Small intestine (tissue), 7 donors: ENCODE measurements at regions not wholly inside any gene's neighbourhood (a gene's known extent, or its start where the extent isn't known, plus 50 kb on each side); places are given as distances from the start of the nearest gene placed in this dataset.

Experiments used
- DNase-seq, 2 donors: peaks; one replicate each; pipeline versions ENCODE4 v3.0.0 to v3.0.0-alpha.2; 2013
- FAIRE-seq: peaks from 2 replicates; lab custom pipeline; 2012; peaks lifted over from hg19 to GRCh38; lab: Jason Lieb, UNC
- H3K27ac ChIP-seq, 3 donors: one replicate each; pipeline ENCODE4 v1.5.1; 2013; ENCODE audit warnings: low read length in 2 of 3, mild to moderate bottlenecking in 2 of 3, control low read depth in 1 of 3, inconsistent platforms in 1 of 3, low read depth in 1 of 3, moderate library complexity in 1 of 3
- H3K27me3 ChIP-seq, 3 donors: one replicate each; pipeline ENCODE4 v1.6.1; 2013; ENCODE audit warnings: low read length in 3 of 3, inconsistent platforms in 1 of 3; ENCODE audit not compliant: control insufficient read depth in 3 of 3, insufficient read depth in 3 of 3
- H3K36me3 ChIP-seq, 3 donors: one replicate each; pipeline ENCODE4 v1.6.1; 2013; ENCODE audit warnings: low read length in 3 of 3, inconsistent platforms in 1 of 3, low read depth in 1 of 3, mild to moderate bottlenecking in 1 of 3, moderate library complexity in 1 of 3; ENCODE audit not compliant: control insufficient read depth in 3 of 3, insufficient read depth in 2 of 3
- H3K4me1 ChIP-seq, 3 donors: one replicate each; pipeline ENCODE4 v1.6.1; 2013; ENCODE audit warnings: low read length in 2 of 3, inconsistent platforms in 1 of 3, low read depth in 1 of 3, mild to moderate bottlenecking in 1 of 3, moderate library complexity in 1 of 3; ENCODE audit not compliant: control insufficient read depth in 3 of 3, insufficient read depth in 2 of 3
- H3K4me3 ChIP-seq, 3 donors: one replicate each; pipeline ENCODE4 v1.5.1; 2013; ENCODE audit warnings: low read length in 3 of 3, control low read depth in 1 of 3, inconsistent platforms in 1 of 3, low read depth in 1 of 3, mild to moderate bottlenecking in 1 of 3, moderate library complexity in 1 of 3
- H3K9me3 ChIP-seq, 2 donors: one replicate each; pipeline ENCODE4 v1.6.1; 2013; ENCODE audit warnings: low read depth in 1 of 2, low read length in 1 of 2; ENCODE audit not compliant: control insufficient read depth in 2 of 2, insufficient read depth in 1 of 2
- WGBS, 3 donors: extraction: QIAGEN DNeasy Blood & Tissue Kit; methylation state at CpG; one replicate each; pipeline ENCODE4 v1.1.7; 2013; 5-methylcytosine and 5-hydroxymethylcytosine counted together
- donor health status: healthy with polysubstance abuse.
- donor health status: control.
- donor health status: control.
- donor health status: Bipolar disorder and iron deficiency.
- donor health status: healthy.

- Histone ChIP-seq H3K9me3 (no peaks in the 10 kb centered on the region), H3K27me3 (peaks cover 0 to 15% (median 0%) of the 10 kb centered on the region in 3 donors), H3K36me3 (no peaks in the 10 kb centered on the region), H3K27ac (no peak overlapping the region), H3K4me1 (no peaks in the 10 kb centered on the region), H3K4me3 (no peak overlapping the region)
- no peak for DNase-seq
- 51 to 57% (median 56%) methylated on average over 16 of the region's 16 CpGs for WGBS, 3 donors
- no peak for FAIRE-seq
These were observed 108.8 kb downstream of the SQOR start for GRCh38 chr15:45743426-45744235.

GRCh38 chr15:45744236-45744589 is 109.4 kb downstream of the SQOR start:
- 62 to 74% (median 70%) methylated on average over 4 of the region's 4 CpGs for WGBS, 3 donors
- FAIRE-seq: no peak
- Histone ChIP-seq H3K27me3 (peaks cover 0 to 15% (median 0%) of the 10 kb centered on the region in 3 donors), H3K4me1 (no peaks in the 10 kb centered on the region), H3K27ac (no peak overlapping the region), H3K4me3 (no peak overlapping the region), H3K36me3 (no peaks in the 10 kb centered on the region), H3K9me3 (no peaks in the 10 kb centered on the region)
- no peak for DNase-seq

- FAIRE-seq (no peak), DNase-seq (no peak)
- Histone ChIP-seq H3K4me1 (no peaks in the 10 kb centered on the region), H3K4me3 (no peak overlapping the region), H3K9me3 (no peaks in the 10 kb centered on the region), H3K27me3 (peaks cover 0 to 11% (median 0%) of the 10 kb centered on the region in 3 donors), H3K27ac (no peak overlapping the region), H3K36me3 (no peaks in the 10 kb centered on the region)
- WGBS, 3 donors: 44 to 74% (median 51%) methylated on average over 3 of the region's 3 CpGs
These were observed 112.6 kb downstream of the SQOR start for GRCh38 chr15:45747426-45747825.

- Histone ChIP-seq H3K9me3 (no peaks in the 10 kb centered on the region), H3K4me3 (no peak overlapping the region), H3K27ac (no peak overlapping the region), H3K4me1 (no peaks in the 10 kb centered on the region), H3K27me3 (no peaks in the 10 kb centered on the region), H3K36me3 (no peaks in the 10 kb centered on the region)
- DNase-seq (no peak), FAIRE-seq (no peak)
- WGBS, 3 donors: 52 to 63% (median 54%) methylated on average over 3 of the region's 3 CpGs
These were observed 116.8 kb downstream of the SQOR start for GRCh38 chr15:45751629-45752028.

GRCh38 chr15:45759936-45760335 is 125.1 kb downstream of the SQOR start:
- Histone ChIP-seq H3K4me1 (no peaks in the 10 kb centered on the region), H3K4me3 (no peak overlapping the region), H3K36me3 (no peaks in the 10 kb centered on the region), H3K27me3 (peaks cover 0 to 2% (median 0%) of the 10 kb centered on the region in 3 donors), H3K9me3 (no peaks in the 10 kb centered on the region), H3K27ac (no peak overlapping the region)
- FAIRE-seq (no peak), DNase-seq (peak in 1 of 2 donors; percentile 8)
- WGBS, 3 donors: 11 to 36% (median 34%) methylated on average over 3 of the region's 3 CpGs

- FAIRE-seq: no peak
These were observed 127.9 kb downstream of the SQOR start for GRCh38 chr15:45762726-45763125.

GRCh38 chr15:45763170-45763869 is 128.5 kb downstream of the SQOR start:
- H3K9me3 ChIP-seq: no peaks in the 10 kb centered on the region
- H3K27me3 ChIP-seq: peaks cover 0 to 2% (median 0%) of the 10 kb centered on the region in 3 donors
- DNase-seq (no peak), FAIRE-seq (no peak)
- no peaks in the 10 kb centered on the region for H3K36me3 ChIP-seq
- WGBS, 3 donors: 40 to 71% (median 54%) methylated on average over 6 of the region's 6 CpGs
- no peak overlapping the region for H3K27ac ChIP-seq
- H3K4me3 ChIP-seq: no peak overlapping the region
- no peaks in the 10 kb centered on the region for H3K4me1 ChIP-seq

More at GRCh38 chr15:45762726-45763125, 127.9 kb downstream of the SQOR start:
- Histone ChIP-seq H3K27ac (no peak overlapping the region), H3K27me3 (peaks cover 0 to 2% (median 0%) of the 10 kb centered on the region in 3 donors), H3K36me3 (no peaks in the 10 kb centered on the region), H3K9me3 (no peaks in the 10 kb centered on the region), H3K4me1 (no peaks in the 10 kb centered on the region), H3K4me3 (no peak overlapping the region)
- 17 to 71% (median 48%) methylated on average over 1 of the region's 1 CpG for WGBS, 3 donors
- DNase-seq: no peak

GRCh38 chr15:45773149-45773548 is 138.3 kb downstream of the SQOR start:
- no peaks in the 10 kb centered on the region for H3K27me3 ChIP-seq
- no peaks in the 10 kb centered on the region for H3K9me3 ChIP-seq
- H3K27ac ChIP-seq: no peak overlapping the region
- no peaks in the 10 kb centered on the region for H3K4me1 ChIP-seq
- WGBS, 3 donors: 64 to 75% (median 68%) methylated on average over 3 of the region's 3 CpGs
- FAIRE-seq: no peak
- no peaks in the 10 kb centered on the region for H3K36me3 ChIP-seq
- no peak overlapping the region for H3K4me3 ChIP-seq
- no peak for DNase-seq
